Body of pancreas (tissue), 4 donors: ENCODE measurements at regions not wholly inside any gene's neighbourhood (a gene's known extent, or its start where the extent isn't known, plus 50 kb on each side); places are given as distances from the start of the nearest gene placed in this dataset.

ENCODE experiments used
- POLR2A ChIP-seq, 3 donors: fragments of 450-650 bp; IDR thresholded peaks; one replicate each; pipeline ENCODE4 v1.6.1; 2016; ENCODE audit warnings: antibody characterized with exemption in 3 of 3, mild to moderate bottlenecking in 2 of 3
- TF ChIP-seq, protein P1 (sequence below), 7 experiments: fragments of 450-650 bp in 4 of 7; fragments of 200-600 bp in 3 of 7; sonication (generic) in 3 of 7; IDR thresholded peaks; one replicate each; pipeline ENCODE4 v1.5.1; 2016 to 2019; ENCODE audit warnings: antibody characterized with exemption in 7 of 7

DNA sequence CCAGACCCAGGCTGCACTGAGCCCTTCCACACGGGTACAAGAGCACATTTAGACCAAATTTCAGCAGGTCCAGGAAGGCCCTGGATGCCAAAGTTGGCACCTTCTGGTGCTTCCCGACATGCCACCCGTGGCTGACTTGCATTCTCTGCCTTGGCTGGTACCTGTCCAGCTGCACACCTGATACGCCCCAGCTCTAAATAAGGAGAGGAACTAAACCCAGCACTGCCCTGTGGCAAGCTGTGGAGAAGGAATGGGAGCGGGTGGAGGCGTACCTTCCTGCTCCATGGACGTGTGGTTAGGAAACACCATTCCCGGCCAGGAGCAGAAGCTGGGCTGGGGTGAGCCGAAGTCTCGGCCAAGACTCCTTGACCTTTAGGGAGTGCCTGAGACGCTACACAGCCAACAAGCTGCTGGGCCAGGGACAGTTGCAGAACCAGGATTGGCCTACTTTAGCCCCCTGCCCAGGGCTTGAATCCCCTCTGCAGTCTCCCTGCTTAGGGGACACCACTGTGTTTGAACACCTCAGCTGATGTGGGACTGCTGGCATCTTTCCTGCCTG, 86.5 kb upstream of the TAF1B start:
- TF ChIP-seq, protein P1, sequence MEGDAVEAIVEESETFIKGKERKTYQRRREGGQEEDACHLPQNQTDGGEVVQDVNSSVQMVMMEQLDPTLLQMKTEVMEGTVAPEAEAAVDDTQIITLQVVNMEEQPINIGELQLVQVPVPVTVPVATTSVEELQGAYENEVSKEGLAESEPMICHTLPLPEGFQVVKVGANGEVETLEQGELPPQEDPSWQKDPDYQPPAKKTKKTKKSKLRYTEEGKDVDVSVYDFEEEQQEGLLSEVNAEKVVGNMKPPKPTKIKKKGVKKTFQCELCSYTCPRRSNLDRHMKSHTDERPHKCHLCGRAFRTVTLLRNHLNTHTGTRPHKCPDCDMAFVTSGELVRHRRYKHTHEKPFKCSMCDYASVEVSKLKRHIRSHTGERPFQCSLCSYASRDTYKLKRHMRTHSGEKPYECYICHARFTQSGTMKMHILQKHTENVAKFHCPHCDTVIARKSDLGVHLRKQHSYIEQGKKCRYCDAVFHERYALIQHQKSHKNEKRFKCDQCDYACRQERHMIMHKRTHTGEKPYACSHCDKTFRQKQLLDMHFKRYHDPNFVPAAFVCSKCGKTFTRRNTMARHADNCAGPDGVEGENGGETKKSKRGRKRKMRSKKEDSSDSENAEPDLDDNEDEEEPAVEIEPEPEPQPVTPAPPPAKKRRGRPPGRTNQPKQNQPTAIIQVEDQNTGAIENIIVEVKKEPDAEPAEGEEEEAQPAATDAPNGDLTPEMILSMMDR (IDR thresholded peaks at IDR 0.05), result no peak
- TF ChIP-seq POLR2A (IDR thresholded peaks at IDR 0.05), result no peak
